GM21381 (cell line): ENCODE measurements at regions not wholly inside any gene's neighbourhood (a gene's known extent, or its start where the extent isn't known, plus 50 kb on each side); places are given as distances from the start of the nearest gene placed in this dataset.
"Not testable (repeated sequence)": the region's sequence is repeated elsewhere in the genome, so short reads cannot be mapped to it uniquely, and the experiment has no call there.

Experiments
- ATAC-seq: cut with Tn5 transposase; IDR thresholded peaks from one replicate; pipeline ENCODE4 v1.9.1; 2021; ENCODE audit warnings: mild to moderate bottlenecking, moderate library complexity; ENCODE audit not compliant: unreplicated experiment

- no peak for ATAC-seq
These were observed 155.5 kb upstream of the GRIN3A start for GRCh38 chr9:101893661-101894646.

- ATAC-seq: no peak
These were observed 143.1 kb upstream of the GRIN3A start for GRCh38 chr9:101881508-101881907.

- ATAC-seq: no peak
These were observed 142.4 kb upstream of the GRIN3A start for GRCh38 chr9:101880846-101881245.

GRCh38 chr9:101878734-101879133 lies 140.3 kb upstream of the GRIN3A start:
- ATAC-seq: no peak

GRCh38 chr9:101877439-101877838 lies 139.0 kb upstream of the GRIN3A start:
- no peak for ATAC-seq

GRCh38 chr9:101861472-101861871 lies 123.0 kb upstream of the GRIN3A start:
- ATAC-seq: no peak

- no peak for ATAC-seq
These were observed 122.5 kb upstream of the GRIN3A start for GRCh38 chr9:101860920-101861319.

GRCh38 chr9:101859620-101860019 lies 121.2 kb upstream of the GRIN3A start:
- no peak for ATAC-seq

- no peak for ATAC-seq
These were observed 119.6 kb upstream of the GRIN3A start for GRCh38 chr9:101858026-101858425.

GRCh38 chr9:101849102-101849707 lies 110.8 kb upstream of the GRIN3A start:
- ATAC-seq: no peak

- no peak for ATAC-seq
These were observed 110.1 kb upstream of the GRIN3A start for GRCh38 chr9:101848485-101848919.

- no peak for ATAC-seq
These were observed 107.7 kb upstream of the GRIN3A start for GRCh38 chr9:101846161-101846560.

- ATAC-seq: no peak
These were observed 102.3 kb upstream of the GRIN3A start for GRCh38 chr9:101840694-101841188.

- not testable (repeated sequence) for ATAC-seq
These were observed 100.5 kb upstream of the GRIN3A start for GRCh38 chr9:101838988-101839387.

GRCh38 chr9:101836021-101836420 lies 97.6 kb upstream of the GRIN3A start:
- no peak for ATAC-seq

GRCh38 chr9:101832486-101832885 lies 94.0 kb upstream of the GRIN3A start:
- ATAC-seq: no peak

- ATAC-seq: not testable (repeated sequence)
These were observed 83.0 kb upstream of the GRIN3A start for GRCh38 chr9:101821450-101821849.

- not testable (repeated sequence) for ATAC-seq
These were observed 82.5 kb upstream of the GRIN3A start for GRCh38 chr9:101820983-101821382.

GRCh38 chr9:101814064-101814463 lies 75.6 kb upstream of the GRIN3A start:
- no peak for ATAC-seq

GRCh38 chr9:101807879-101808278 lies 69.4 kb upstream of the GRIN3A start:
- ATAC-seq: not testable (repeated sequence)

- no peak for ATAC-seq
These were observed 57.6 kb upstream of the GRIN3A start for GRCh38 chr9:101796044-101796443.

- ATAC-seq: no peak
These were observed 56.7 kb upstream of the GRIN3A start for GRCh38 chr9:101795147-101795546.
